ENCODE measurements at regions not wholly inside any gene's neighbourhood (a gene's known extent, or its start where the extent isn't known, plus 50 kb on each side); places are given as distances from the start of the nearest gene placed in this dataset.

DNA sequence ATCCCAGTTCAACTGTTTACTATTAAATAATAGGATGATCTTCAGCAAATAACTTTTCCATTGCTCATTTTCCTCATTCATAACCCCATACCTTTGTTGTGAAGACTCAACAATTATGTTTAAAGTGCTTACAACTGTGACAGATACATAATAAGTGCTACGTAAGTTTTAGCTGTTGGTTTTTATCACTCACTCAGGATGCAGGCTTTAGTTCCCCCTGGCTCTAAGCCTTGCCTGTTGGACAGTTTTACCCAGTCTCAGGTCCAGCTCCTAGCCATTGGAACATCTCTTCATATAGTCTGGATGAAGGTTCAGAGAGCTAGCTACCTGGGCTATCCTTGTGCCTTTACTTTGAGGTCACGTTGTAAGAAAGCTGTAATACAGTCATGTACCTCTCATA, 353.2 kb downstream of the CRPPA start:
- H3K9me3 Mint-ChIP-seq: no peaks in the 10 kb centered on the region
- H3K36me3 Mint-ChIP-seq: no peaks in the 10 kb centered on the region
- H3K27ac Mint-ChIP-seq: no peak overlapping the region
- peaks cover 10% of the 10 kb centered on the region for H3K27me3 Mint-ChIP-seq
- H3K4me1 Mint-ChIP-seq: no peaks in the 10 kb centered on the region
- H3K4me3 Mint-ChIP-seq: no peak overlapping the region
- DNase-seq: no peak

DNA sequence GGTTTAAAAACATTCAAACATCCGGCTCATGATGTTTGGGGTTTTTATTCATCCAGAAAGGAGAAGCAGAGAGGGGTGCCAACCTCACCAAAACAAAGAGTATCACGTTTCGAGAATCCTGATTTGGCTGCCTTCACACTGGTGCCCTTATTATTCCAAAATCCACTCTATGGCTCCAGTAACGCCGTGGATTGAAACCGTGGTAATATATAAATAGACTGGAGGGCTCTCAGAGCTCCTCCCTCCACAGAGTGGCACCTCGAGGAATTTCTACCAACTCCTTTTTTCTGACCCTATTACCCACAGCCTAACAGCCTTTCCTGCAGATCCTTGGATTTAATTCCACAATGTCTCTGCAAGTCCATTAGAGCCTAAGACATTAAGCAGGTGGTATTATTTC, 353.6 kb downstream of the CRPPA start:
- Mint-ChIP-seq H3K27me3 (peaks cover 10% of the 10 kb centered on the region), H3K27ac (no peak overlapping the region), H3K9me3 (no peaks in the 10 kb centered on the region), H3K36me3 (no peaks in the 10 kb centered on the region), H3K4me1 (no peaks in the 10 kb centered on the region), H3K4me3 (no peak overlapping the region)
- DNase-seq: no peak

DNA sequence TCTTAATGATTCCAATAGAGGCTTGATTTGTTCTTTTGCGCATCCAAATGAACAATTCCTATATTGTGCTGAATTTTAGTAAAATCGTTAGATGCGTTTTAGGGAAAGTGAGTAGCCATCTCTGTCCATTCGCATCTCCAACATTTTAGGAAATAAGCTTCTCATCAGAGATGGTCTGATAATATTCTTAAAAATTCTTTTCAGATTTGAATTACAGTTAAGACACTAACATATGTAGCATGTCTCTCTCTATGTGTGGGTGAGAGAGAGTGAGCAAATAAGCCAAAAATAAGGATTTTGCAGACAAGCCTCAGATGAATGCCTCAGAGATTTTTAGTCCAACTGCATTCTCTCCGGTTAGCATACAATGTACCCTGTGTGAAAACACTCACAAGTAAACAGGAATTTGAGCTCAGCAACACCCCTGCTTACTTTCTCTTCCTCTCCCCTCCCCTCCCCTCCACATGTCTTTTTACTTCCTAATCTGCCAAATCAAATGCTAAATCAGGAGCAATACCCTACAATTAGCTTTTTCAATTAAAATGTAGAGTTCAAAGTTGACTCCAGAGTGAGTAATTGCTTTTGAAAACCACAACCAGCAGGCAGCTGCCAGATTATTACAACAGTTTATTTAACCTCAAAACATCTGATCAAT, 354.4 kb downstream of the CRPPA start:
- peaks cover 8% of the 10 kb centered on the region for H3K27me3 Mint-ChIP-seq
- no peak for DNase-seq
- no peaks in the 10 kb centered on the region for H3K9me3 Mint-ChIP-seq
- H3K4me3 Mint-ChIP-seq: no peak overlapping the region
- H3K27ac Mint-ChIP-seq: no peak overlapping the region
- H3K36me3 Mint-ChIP-seq: no peaks in the 10 kb centered on the region
- peaks cover 5% of the 10 kb centered on the region for H3K4me1 Mint-ChIP-seq

DNA sequence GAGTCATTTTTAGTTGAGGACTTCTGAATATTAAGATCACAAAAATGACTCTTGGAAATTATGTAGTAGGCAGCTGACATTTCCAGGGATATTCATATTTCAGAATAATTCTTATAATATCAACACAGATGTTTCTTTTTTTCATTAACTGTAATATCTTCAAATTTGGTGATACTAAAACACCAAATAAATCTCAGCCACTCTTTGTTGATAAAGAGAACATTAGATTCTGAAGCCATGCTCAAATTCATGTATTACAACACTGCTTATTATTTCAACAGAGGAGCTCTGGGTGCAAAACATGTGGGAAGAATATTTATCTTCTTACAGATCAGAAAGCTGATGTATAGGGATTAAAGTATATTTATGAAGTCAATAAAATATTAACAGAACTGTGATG, 355.4 kb downstream of the CRPPA start:
- H3K27ac Mint-ChIP-seq: no peak overlapping the region

DNA sequence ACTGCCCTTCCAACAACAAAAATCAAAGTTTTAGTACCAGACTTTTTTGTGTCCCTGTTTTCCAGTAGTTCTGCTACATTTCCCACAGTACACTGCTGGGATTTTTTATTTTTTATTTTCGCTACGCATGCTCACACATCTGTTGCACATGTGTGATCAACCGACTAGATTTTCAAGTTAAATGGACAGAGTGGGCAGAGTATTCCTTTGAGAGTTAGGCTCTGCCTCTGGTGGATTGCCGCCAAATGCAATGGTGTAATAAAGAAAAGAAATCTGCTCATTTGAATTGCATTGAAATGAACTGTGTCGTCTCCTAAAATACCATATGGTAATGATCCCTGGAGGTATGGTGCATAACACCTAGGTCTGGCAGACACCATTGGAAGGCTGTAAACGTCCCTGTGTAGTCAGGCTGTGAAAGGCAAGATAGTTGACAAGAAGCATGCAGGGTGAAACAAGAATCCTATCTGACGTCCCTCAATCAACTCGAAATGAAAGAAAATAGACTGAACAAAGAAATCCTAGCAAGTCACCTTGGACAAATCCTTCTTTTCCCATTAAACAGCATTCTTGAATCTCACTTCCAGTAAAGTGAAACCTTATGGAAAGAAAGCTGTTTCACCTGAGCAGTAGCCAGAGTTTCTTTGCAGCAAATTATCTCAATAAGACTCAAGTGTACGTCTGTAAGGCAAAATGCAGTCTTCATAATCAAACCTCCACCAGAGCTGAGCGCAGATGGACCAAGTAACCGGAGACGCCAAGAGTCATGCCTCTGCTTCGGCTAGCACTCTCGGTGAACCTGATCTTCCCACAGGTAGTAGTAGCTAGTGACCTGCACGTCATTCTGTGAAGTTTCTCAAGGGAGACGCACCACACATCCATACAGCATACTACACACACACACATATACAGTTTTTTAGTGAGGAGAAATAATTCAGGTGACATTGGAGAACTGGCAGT, 357.3 kb downstream of the CRPPA start:
- Mint-ChIP-seq H3K36me3 (no peaks in the 10 kb centered on the region), H3K4me3 (no peak overlapping the region), H3K4me1 (peaks cover 10% of the 10 kb centered on the region), H3K27ac (no peak overlapping the region), H3K27me3 (peaks cover 7% of the 10 kb centered on the region), H3K9me3 (no peaks in the 10 kb centered on the region)
- no peak for DNase-seq

More for the DNA sequence above, 355.4 kb downstream of the CRPPA start:
- Mint-ChIP-seq H3K4me3 (no peak overlapping the region), H3K36me3 (no peaks in the 10 kb centered on the region), H3K4me1 (peaks cover 10% of the 10 kb centered on the region), H3K27me3 (peaks cover 12% of the 10 kb centered on the region), H3K9me3 (no peaks in the 10 kb centered on the region)
- no peak for DNase-seq

DNA sequence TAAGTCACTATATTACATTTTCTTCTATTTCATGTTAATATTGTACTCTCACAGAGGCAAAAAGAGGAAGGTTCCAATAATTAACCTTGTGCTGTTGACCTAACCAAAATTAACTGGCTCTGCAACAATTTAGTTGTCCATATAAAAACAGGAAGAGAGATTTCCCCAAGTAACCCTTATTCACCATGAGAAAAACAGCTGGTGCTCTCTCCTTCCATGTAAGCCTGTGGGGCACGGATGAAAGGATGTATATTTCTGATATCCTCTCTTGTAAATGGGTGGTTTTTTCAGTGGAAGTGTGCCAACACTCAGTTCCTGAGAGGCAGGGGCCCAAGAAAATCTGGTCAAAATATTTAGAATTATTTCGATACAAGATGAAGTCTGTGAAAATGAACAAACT, 358.1 kb downstream of the CRPPA start:
- H3K9me3 Mint-ChIP-seq: no peaks in the 10 kb centered on the region
- peaks cover 10% of the 10 kb centered on the region for H3K4me1 Mint-ChIP-seq

DNA sequence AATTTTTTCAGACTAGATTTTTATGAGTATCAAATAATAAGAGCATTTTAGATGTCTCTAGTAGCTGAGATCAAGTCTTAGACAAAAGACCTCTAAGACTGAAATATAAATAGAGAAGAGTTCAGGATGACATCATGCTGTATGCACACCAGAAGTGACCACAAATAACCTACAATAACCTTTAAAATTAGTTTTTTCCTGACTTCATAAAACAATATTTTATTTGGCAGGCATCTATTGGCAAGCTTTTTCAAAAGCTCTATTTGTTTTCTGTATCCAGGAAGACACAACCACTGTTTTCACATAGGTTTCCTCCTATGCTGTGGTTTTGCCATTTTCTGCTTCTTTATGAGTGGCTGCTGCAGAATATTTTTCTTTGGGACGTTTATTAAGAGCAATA, 359.1 kb downstream of the CRPPA start:
- no peaks in the 10 kb centered on the region for H3K9me3 Mint-ChIP-seq
- H3K4me3 Mint-ChIP-seq: no peak overlapping the region
- H3K4me1 Mint-ChIP-seq: peaks cover 10% of the 10 kb centered on the region
- no peaks in the 10 kb centered on the region for H3K36me3 Mint-ChIP-seq
- no peak for DNase-seq
- H3K27ac Mint-ChIP-seq: no peak overlapping the region
- H3K27me3 Mint-ChIP-seq: peaks cover 7% of the 10 kb centered on the region

More for the DNA sequence above, 358.1 kb downstream of the CRPPA start:
- DNase-seq: no peak
- Mint-ChIP-seq H3K36me3 (no peaks in the 10 kb centered on the region), H3K27ac (no peak overlapping the region), H3K4me3 (no peak overlapping the region), H3K27me3 (peaks cover 7% of the 10 kb centered on the region)

DNA sequence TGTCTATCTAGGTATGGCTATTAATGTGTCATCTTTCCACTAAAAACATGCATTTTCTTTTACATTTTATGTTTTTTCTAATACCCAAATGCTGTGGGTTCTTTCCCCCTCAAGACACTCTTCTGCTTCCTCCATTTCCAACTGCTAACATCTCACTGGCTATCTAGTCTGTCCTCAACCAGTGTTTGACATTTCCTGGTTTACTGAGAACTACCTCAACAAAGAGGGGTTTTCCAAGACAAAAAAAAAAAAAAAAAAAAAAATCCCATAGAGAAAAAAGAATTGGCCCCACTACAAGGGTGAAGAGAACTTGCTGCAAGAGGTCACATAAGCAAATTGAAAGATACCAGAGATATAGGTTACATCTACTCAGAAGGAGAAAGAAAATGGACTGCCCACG, 359.7 kb downstream of the CRPPA start:
- Mint-ChIP-seq H3K4me3 (no peak overlapping the region), H3K36me3 (no peaks in the 10 kb centered on the region), H3K27ac (no peak overlapping the region), H3K9me3 (no peaks in the 10 kb centered on the region), H3K27me3 (peaks cover 7% of the 10 kb centered on the region), H3K4me1 (peaks cover 10% of the 10 kb centered on the region)
- DNase-seq: no peak

DNA sequence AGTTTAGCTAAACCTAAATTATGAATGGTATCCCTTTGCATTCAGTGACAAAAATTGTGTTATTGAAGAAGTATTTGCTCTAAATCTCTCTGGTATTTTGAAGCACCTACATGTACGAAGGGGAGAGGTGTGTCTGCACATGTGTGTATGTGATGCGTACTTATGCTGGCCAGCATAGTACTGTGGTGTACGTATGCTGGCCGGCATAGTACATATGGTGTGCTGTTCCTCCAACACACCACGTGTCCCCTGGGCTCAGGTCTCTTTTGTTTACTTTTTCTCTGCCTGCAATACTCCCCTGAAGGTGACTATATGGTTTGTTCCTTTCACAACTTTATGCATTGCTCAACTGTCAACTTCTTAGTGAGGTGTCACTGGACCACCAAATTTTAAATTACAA, 360.3 kb downstream of the CRPPA start:
- peaks cover 7% of the 10 kb centered on the region for H3K27me3 Mint-ChIP-seq
- no peak overlapping the region for H3K27ac Mint-ChIP-seq
- H3K9me3 Mint-ChIP-seq: no peaks in the 10 kb centered on the region
- peaks cover 10% of the 10 kb centered on the region for H3K4me1 Mint-ChIP-seq
- no peak for DNase-seq
- H3K36me3 Mint-ChIP-seq: no peaks in the 10 kb centered on the region
- H3K4me3 Mint-ChIP-seq: no peak overlapping the region

DNA sequence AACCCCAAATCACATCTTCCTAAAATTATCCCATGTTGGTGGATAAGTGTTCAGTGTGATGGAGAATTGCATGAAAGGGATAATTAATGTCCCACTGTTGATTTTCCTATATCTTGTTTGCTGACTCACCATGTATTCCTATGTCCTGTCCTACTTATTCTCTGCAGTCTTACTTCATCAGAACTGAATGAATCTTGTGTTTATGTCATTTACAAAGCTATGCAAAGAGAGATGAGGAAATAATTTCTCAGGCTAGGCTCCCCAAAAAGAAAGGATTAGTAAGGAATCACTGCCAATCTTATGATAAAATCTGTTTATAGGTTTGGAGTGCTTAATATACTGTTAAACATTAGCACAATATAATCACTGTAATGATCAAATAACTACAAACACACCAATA, 360.8 kb downstream of the CRPPA start:
- H3K27me3 Mint-ChIP-seq: peaks cover 7% of the 10 kb centered on the region
- H3K4me3 Mint-ChIP-seq: no peak overlapping the region
- H3K9me3 Mint-ChIP-seq: no peaks in the 10 kb centered on the region
- DNase-seq: no peak
- no peak overlapping the region for H3K27ac Mint-ChIP-seq
- peaks cover 10% of the 10 kb centered on the region for H3K4me1 Mint-ChIP-seq
- no peaks in the 10 kb centered on the region for H3K36me3 Mint-ChIP-seq

DNA sequence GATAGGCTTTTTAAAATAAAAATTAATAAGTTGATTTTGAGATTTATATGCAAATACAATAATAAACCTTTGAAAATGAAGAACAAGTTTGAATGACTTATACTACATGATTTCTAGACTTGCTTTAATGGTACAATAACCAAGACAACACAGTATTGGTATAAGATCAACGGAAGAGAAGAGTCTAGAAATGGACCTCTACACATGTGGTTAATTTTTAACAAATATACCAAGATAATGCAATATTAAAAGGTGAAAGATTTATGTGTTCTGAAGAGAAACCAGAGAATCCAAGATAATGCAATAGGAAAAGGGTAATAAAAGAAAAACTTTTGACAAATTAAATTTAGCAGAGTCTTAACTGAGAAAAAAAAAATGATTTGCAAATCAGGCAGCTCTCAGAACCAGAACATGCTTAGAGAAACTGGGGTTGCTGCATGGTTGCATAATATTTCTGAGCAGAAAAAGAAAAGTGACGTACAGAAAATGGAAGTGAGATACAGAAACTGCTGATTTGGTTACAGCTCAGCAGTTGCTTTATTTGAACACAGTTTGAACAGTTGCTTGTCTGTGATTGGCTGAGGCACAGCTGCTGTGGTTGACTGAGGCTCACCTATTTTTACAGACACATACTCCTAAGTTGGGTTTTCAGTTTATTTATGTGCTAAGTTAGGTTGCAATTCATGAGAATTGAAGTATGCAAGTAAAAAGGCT, 365.9 kb downstream of the CRPPA start:
- H3K4me1 Mint-ChIP-seq: no peaks in the 10 kb centered on the region

DNA sequence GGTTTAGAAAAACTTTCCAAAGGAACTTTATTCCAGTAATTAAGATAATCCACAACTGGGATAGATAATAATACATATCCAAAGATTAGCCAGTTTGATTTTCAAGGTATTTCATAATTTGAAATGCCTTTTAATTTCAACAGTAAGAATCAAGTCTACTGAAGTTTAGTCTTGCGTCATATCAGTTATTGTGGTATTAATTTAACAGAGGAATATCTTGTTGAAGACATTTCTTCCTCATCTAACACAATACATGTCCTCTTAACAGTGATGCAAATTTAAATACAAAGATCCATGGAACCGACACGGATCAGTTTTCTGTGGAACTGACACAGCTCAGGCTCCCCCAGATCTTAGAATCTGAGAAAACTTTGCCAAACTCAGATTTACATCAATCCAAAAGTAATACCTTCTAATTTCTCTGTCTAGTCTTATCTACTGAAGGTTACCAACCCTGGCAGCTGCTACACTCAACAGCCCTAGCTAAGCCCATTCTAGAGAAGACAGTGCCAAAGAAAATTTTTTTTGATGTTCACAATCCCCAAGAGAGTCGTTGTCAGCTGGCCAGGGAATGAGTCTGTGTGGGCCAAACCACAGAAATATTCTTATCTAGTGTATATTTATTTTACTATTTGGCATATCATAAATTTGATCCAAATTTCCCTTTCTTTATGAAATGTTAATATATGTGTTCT, 365.2 kb upstream of the MEOX2 start:
- no peak for DNase-seq
- H3K27ac Mint-ChIP-seq: no peak overlapping the region
- no peaks in the 10 kb centered on the region for H3K36me3 Mint-ChIP-seq
- no peak overlapping the region for H3K4me3 Mint-ChIP-seq
- H3K9me3 Mint-ChIP-seq: no peaks in the 10 kb centered on the region
- no peaks in the 10 kb centered on the region for H3K4me1 Mint-ChIP-seq
- peaks cover 2% of the 10 kb centered on the region for H3K27me3 Mint-ChIP-seq

More for the DNA sequence above, 365.9 kb downstream of the CRPPA start:
- Mint-ChIP-seq H3K27ac (no peak overlapping the region), H3K36me3 (no peaks in the 10 kb centered on the region), H3K9me3 (no peaks in the 10 kb centered on the region), H3K4me3 (no peak overlapping the region), H3K27me3 (no peaks in the 10 kb centered on the region)
- no peak for DNase-seq

DNA sequence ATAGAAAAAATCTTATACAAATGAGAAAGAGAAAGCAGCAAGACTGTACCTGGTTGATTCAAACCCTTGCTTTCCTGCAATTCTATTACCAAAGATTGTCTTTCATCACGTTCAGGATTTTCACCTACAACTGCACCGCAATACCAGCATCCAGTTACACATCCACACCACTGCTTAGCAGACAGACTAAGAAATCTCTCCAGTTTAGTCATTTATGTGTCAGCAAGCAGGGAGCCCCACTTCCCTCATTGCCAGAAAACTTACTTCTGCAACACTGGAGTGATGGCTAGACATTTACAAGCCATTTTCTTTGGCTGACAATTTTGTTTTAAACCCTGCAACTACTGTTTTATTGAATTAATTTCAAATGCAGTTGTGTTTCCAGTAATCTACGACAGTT, 359.6 kb upstream of the MEOX2 start:
- DNase-seq: no peak
- no peaks in the 10 kb centered on the region for H3K4me1 Mint-ChIP-seq

DNA sequence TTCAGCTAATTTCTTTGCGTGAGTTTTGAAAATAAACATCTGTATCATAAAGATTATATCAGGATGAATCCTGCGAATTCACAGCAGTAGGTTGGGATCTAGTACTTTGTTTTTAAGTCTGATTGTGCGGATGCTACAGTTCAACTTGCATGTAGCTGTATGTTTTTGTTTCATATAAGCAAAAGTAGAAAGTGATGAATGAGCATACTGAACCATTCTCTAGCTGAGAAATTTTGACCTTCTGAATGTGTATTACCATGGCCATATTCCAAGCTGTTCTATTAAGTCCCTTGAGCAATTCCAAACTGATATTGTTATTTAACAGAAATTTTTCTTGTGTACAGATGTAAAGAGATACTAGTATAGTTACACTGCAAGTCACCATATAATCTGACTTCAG, 358.8 kb upstream of the MEOX2 start:
- Mint-ChIP-seq H3K27ac (no peak overlapping the region), H3K36me3 (no peaks in the 10 kb centered on the region), H3K27me3 (peaks cover 7% of the 10 kb centered on the region), H3K4me3 (no peak overlapping the region), H3K9me3 (no peaks in the 10 kb centered on the region), H3K4me1 (no peaks in the 10 kb centered on the region)
- no peak for DNase-seq

More for the DNA sequence above, 359.6 kb upstream of the MEOX2 start:
- H3K9me3 Mint-ChIP-seq: no peaks in the 10 kb centered on the region
- H3K36me3 Mint-ChIP-seq: no peaks in the 10 kb centered on the region
- H3K4me3 Mint-ChIP-seq: no peak overlapping the region
- H3K27me3 Mint-ChIP-seq: peaks cover 3% of the 10 kb centered on the region
- no peak overlapping the region for H3K27ac Mint-ChIP-seq

DNA sequence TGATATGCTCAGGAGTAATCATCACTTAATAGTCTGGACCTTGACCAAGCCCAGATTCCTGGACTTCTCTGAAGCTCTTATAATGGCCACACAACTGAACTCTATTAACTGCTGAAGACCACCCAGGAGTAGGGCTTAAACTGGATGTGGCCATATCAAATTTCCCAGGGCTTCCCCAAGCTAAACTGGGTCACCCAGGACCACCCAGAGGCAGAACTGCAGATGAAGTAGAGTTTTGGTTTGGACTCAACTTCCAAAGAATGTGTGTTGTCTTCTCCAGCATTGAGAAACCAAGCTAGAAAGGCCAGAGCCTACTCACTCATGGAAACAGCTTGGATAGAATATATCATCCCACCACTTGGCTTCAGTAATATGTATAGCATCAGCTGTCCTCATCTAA, 358.2 kb upstream of the MEOX2 start:
- Mint-ChIP-seq H3K9me3 (no peaks in the 10 kb centered on the region), H3K27ac (no peak overlapping the region), H3K4me3 (no peak overlapping the region), H3K27me3 (peaks cover 8% of the 10 kb centered on the region), H3K4me1 (no peaks in the 10 kb centered on the region), H3K36me3 (no peaks in the 10 kb centered on the region)
- no peak for DNase-seq

All from activated naive CD8-positive, alpha-beta T cell treated with anti-CD3 and anti-CD28 coated beads for 36 hours (primary cell).